ENCODE measurements at regions not wholly inside any gene's neighbourhood (a gene's known extent, or its start where the extent isn't known, plus 50 kb on each side); places are given as distances from the start of the nearest gene placed in this dataset.

GRCh38 chr10:124217031-124217430 lies 123.6 kb upstream of the CHST15 start:
- 67 to 73% (median 73%) methylated on average over 9 of the region's 9 CpGs for WGBS, 3 donors
- H3K27ac ChIP-seq (ENCODE audit: low read depth, low read length), result no peak overlapping the region

GRCh38 chr10:124214610-124215375 lies 121.4 kb upstream of the CHST15 start:
- WGBS, 3 donors, result 89 to 95% (median 93%) methylated on average over 9 of the region's 9 CpGs

GRCh38 chr10:124213899-124214510 lies 120.6 kb upstream of the CHST15 start:
- no peak overlapping the region for H3K27ac ChIP-seq (ENCODE audit: low read depth, low read length)
- 79 to 92% (median 92%) methylated on average over 9 of the region's 9 CpGs for WGBS, 3 donors

More at GRCh38 chr10:124214610-124215375, 121.4 kb upstream of the CHST15 start:
- no peak overlapping the region for H3K27ac ChIP-seq (ENCODE audit: low read depth, low read length)

- no peak overlapping the region for H3K27ac ChIP-seq (ENCODE audit: low read depth, low read length)
- 79 to 95% (median 92%) methylated on average over 2 of the region's 2 CpGs for WGBS, 3 donors
Measured at GRCh38 chr10:124213471-124213870, 120.1 kb upstream of the CHST15 start.

GRCh38 chr10:124212702-124213101 lies 119.3 kb upstream of the CHST15 start:
- 83 to 84% (median 83%) methylated on average over 9 of the region's 9 CpGs for WGBS, 3 donors
- no peak overlapping the region for H3K27ac ChIP-seq (ENCODE audit: low read depth, low read length)

GRCh38 chr10:124211921-124212320 lies 118.5 kb upstream of the CHST15 start:
- WGBS, 3 donors, result 70 to 90% (median 90%) methylated on average over 8 of the region's 8 CpGs

GRCh38 chr10:124210263-124210662 lies 116.9 kb upstream of the CHST15 start:
- WGBS, 3 donors, result 88 to 94% (median 88%) methylated on average over 1 of the region's 1 CpG
- no peak overlapping the region for H3K27ac ChIP-seq (ENCODE audit: low read depth, low read length)

More at GRCh38 chr10:124211921-124212320, 118.5 kb upstream of the CHST15 start:
- no peak overlapping the region for H3K27ac ChIP-seq (ENCODE audit: low read depth, low read length)

GRCh38 chr10:124207391-124207790 lies 114.0 kb upstream of the CHST15 start:
- no peak overlapping the region for H3K27ac ChIP-seq (ENCODE audit: low read depth, low read length)
- WGBS, 3 donors, result 62 to 92% (median 91%) methylated on average over 5 of the region's 5 CpGs

GRCh38 chr10:124206616-124207015 lies 113.2 kb upstream of the CHST15 start:
- 62 to 82% (median 63%) methylated on average over 4 of the region's 4 CpGs for WGBS, 3 donors
- H3K27ac ChIP-seq (ENCODE audit: low read depth, low read length), result no peak overlapping the region

GRCh38 chr10:124205432-124205831 lies 112.0 kb upstream of the CHST15 start:
- WGBS, 3 donors, result 69 to 100% (median 91%) methylated on average over 1 of the region's 1 CpG
- H3K27ac ChIP-seq (ENCODE audit: low read depth, low read length), result no peak overlapping the region

- no peak overlapping the region for H3K27ac ChIP-seq (ENCODE audit: low read depth, low read length)
- 79 to 91% (median 88%) methylated on average over 3 of the region's 3 CpGs for WGBS, 3 donors
Measured at GRCh38 chr10:124204726-124205125, 111.3 kb upstream of the CHST15 start.

- WGBS, 3 donors, result 77 to 90% (median 77%) methylated on average over 4 of the region's 4 CpGs
- H3K27ac ChIP-seq (ENCODE audit: low read depth, low read length), result no peak overlapping the region
Measured at GRCh38 chr10:124200011-124200410, 106.6 kb upstream of the CHST15 start.

- 78 to 92% (median 86%) methylated on average over 2 of the region's 2 CpGs for WGBS, 3 donors
- no peak overlapping the region for H3K27ac ChIP-seq (ENCODE audit: low read depth, low read length)
Measured at GRCh38 chr10:124198871-124199270, 105.5 kb upstream of the CHST15 start.

GRCh38 chr10:124198125-124198501 lies 104.7 kb upstream of the CHST15 start:
- no peak overlapping the region for H3K27ac ChIP-seq (ENCODE audit: low read depth, low read length)
- 63 to 73% (median 70%) methylated on average over 5 of the region's 5 CpGs for WGBS, 3 donors

GRCh38 chr10:124197371-124198124 lies 104.2 kb upstream of the CHST15 start:
- 73 to 76% (median 76%) methylated on average over 25 of the region's 25 CpGs for WGBS, 3 donors
- H3K27ac ChIP-seq (ENCODE audit: low read depth, low read length), result no peak overlapping the region

GRCh38 chr10:124196659-124197058 lies 103.3 kb upstream of the CHST15 start:
- 38 to 44% (median 43%) methylated on average over 5 of the region's 5 CpGs for WGBS, 3 donors
- H3K27ac ChIP-seq (ENCODE audit: low read depth, low read length), result no peak overlapping the region

GRCh38 chr10:124194199-124194824 lies 100.9 kb upstream of the CHST15 start:
- H3K27ac ChIP-seq (ENCODE audit: low read depth, low read length), result no peak overlapping the region
- 50 to 57% (median 53%) methylated on average over 2 of the region's 2 CpGs for WGBS, 3 donors

- WGBS, 3 donors, result 86 to 96% (median 96%) methylated on average over 8 of the region's 8 CpGs
- H3K27ac ChIP-seq (ENCODE audit: low read depth, low read length), result no peak overlapping the region
Measured at GRCh38 chr10:124193309-124193696, 99.9 kb upstream of the CHST15 start.

All from adipose tissue (tissue), 3 donors.